Stimulated activated naive CD4-positive, alpha-beta T cell treated with Interleukin-2 at 50 U/mL for 16 hours (primary cell): ENCODE measurements at regions not wholly inside any gene's neighbourhood (a gene's known extent, or its start where the extent isn't known, plus 50 kb on each side); places are given as distances from the start of the nearest gene placed in this dataset.

ENCODE experiments used
- DNase-seq: peaks from one replicate; lab custom pipeline; 2025; lab: John Stamatoyannopoulos, UW

GRCh38 chrX:45385757-45386156 lies 185.1 kb upstream of the DIPK2B start:
- no peak for DNase-seq

GRCh38 chrX:45381841-45382240 lies 181.2 kb upstream of the DIPK2B start:
- DNase-seq = no peak

- DNase-seq = no peak
These were observed 180.7 kb upstream of the DIPK2B start for GRCh38 chrX:45381366-45381765.

GRCh38 chrX:45379236-45379635 lies 178.6 kb upstream of the DIPK2B start:
- DNase-seq = no peak

- no peak for DNase-seq
These were observed 171.5 kb upstream of the DIPK2B start for GRCh38 chrX:45372151-45372550.

GRCh38 chrX:45368705-45369104 lies 168.0 kb upstream of the DIPK2B start:
- DNase-seq = no peak

DNA sequence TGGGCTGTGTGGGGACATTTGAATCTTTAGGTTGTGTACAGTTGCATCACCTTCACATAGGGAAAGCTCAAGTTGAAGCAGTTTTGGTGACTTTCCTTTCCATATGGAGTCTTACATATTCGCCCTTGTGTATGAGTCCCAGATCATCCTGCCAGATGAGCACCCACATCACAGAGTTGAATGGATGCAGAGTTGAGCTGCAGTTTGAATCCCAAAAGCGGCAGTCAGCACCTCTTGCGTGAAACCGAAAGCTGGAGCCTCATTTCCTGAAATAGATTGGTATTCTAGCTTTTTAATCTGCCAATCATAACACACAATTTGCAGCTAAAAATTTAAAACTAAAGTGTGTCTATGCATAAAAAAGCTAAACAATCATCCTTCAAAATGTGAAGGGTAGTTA lies 162.9 kb upstream of the DIPK2B start:
- DNase-seq = no peak

- DNase-seq = no peak
These were observed 159.9 kb upstream of the DIPK2B start for GRCh38 chrX:45360571-45360970.

GRCh38 chrX:45358392-45358791 lies 157.7 kb upstream of the DIPK2B start:
- no peak for DNase-seq

GRCh38 chrX:45353456-45353855 lies 152.8 kb upstream of the DIPK2B start:
- DNase-seq = no peak

DNA sequence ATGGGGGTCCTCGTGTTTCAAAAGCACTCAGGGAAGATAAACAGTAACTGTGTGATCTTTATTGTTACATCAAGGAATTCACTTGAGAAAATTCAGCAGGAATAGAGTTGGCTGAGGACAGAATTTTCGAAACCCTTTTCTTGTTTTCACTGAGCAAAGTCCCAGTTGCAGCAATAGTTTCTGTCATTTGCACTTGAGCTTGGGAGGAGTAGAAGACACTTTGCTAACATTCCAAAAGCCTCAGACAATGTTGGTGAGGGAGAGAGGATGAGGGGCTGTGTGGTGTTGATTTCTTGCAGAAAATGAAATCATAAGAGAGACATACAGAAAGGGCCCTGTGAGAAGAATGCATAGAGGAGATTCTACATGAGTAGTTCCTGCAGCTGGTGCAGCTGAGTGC lies 151.9 kb upstream of the DIPK2B start:
- no peak for DNase-seq

GRCh38 chrX:45351478-45351877 lies 150.8 kb upstream of the DIPK2B start:
- DNase-seq = no peak

DNA sequence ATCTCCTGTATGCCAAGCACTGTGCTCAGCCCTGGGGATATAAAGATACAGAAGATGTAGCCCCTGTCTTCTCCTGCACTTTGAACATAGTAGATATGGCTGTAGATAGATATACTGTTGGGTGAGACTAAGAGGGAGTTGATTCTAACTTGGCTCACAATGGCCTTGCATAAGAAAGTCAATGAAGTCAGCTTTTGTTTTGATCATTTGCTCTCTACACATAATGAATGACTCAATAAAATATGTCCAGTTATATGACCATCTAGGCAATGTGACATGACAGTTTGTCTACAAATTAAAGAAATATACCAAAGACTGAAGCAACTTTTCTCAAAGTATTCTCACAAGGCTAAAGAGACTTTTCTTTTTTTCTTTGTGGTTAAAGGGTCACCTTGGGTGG lies 147.6 kb upstream of the DIPK2B start:
- DNase-seq = no peak

- no peak for DNase-seq
These were observed 147.2 kb upstream of the DIPK2B start for GRCh38 chrX:45347877-45348276.

DNA sequence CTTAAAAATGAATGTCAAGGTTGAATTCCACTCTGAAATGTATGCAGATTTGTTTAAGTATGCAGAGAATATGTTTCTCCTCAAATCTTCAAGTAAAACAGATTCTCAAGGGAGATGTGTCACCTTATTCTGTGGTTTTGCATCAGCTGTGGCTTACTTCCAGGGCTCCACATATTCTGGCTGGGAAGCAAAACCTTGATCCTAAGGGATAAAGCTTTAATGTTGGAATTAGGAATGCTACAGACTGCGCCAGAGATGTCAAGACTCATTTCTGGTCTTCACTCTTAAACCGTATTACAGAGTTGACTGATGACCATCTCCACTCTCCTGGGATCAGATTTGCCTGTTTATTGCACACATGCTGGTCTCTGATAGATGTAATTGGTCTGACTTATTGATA lies 143.9 kb upstream of the DIPK2B start:
- DNase-seq = no peak

- DNase-seq = no peak
These were observed 128.5 kb upstream of the DIPK2B start for GRCh38 chrX:45329217-45329616.

DNA sequence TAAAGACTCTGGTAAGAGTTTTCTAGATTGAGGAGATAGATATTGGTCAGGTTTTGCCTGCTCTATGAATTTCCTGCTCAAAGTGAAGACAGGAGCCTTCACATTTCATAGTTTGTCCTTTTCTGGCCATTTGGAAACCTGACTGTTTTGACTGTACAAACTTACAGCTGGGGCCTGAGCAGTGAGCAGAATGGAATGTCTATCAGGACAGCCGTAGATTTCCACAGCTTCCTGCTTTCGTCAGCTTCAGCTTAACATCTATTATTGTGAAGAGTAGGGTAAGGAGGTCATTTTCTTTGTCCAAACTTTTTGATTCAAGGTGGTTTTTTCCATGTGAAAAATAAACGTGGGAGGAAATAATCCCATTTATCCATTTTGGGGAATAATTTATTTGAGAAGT lies 124.3 kb upstream of the DIPK2B start:
- no peak for DNase-seq

DNA sequence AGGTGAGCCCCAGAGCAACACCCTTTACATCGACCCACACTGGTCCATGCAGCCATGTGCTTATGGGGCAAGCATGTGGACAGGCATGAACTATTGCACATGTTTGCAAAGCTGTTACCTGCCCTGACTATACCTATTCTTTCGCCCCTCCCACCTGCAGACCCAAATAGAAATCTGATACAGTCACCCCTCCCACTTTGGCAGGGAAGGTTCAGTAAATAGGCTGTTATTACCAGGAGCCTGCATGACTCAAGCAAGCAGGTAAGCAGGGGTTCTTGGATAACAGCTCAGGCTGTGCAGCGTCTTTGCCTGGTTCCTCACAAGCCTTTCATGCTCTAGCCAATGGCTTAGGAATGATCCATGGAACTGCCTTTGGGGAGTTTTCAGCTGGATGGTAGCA lies 122.7 kb upstream of the DIPK2B start:
- DNase-seq = no peak

GRCh38 chrX:45322820-45323219 lies 122.1 kb upstream of the DIPK2B start:
- DNase-seq = no peak

DNA sequence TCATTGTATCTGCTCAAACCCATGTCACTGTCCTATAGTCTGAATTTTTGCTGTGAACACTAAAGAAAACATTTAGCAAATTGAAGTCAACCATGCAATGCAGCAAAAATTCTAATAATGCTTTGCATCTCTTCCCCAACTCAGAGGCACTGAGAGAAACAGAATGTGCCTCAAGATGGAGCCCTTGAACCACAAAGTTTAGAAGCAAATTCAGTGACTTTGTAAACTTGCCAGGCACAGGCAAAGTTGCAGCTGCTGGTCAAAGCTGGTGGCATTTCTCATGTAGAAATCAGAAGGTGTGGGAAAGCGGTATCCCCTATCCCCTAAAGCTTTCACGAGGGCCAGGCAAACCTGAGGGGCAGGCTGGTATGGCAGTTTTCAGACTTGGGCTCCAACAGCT lies 121.7 kb upstream of the DIPK2B start:
- DNase-seq = no peak

- no peak for DNase-seq
These were observed 119.5 kb upstream of the DIPK2B start for GRCh38 chrX:45320191-45320590.

GRCh38 chrX:45309801-45310200 lies 109.1 kb upstream of the DIPK2B start:
- no peak for DNase-seq

DNA sequence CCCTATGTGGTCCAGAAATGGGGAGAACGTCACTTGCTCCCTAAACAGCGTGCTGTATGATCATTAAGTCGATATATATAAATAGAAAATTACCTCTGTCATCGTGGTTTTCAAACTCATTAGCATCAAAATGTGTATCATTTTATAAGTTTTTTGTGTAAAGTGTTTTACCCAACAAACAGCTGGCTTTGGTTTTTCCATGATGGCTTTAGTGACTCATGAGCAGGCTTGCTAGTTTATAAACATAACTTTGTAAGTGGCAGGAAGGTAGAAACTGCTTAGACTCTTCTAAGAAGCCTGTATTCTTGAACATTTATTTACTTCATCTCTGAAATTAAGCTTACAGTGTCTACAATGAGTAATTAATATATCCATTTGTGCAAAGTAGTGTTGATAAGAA lies 108.4 kb upstream of the DIPK2B start:
- DNase-seq = no peak

- no peak for DNase-seq
These were observed 106.1 kb upstream of the DIPK2B start for GRCh38 chrX:45306794-45307193.

- no peak for DNase-seq
These were observed 100.0 kb upstream of the DIPK2B start for GRCh38 chrX:45300638-45301037.
